B cell (primary cell): ENCODE measurements at regions not wholly inside any gene's neighbourhood (a gene's known extent, or its start where the extent isn't known, plus 50 kb on each side); places are given as distances from the start of the nearest gene placed in this dataset.

ENCODE experiments used
- ATAC-seq: fragments of 200-7000 bp; cut with Tn5 transposase; one replicate; pipeline ENCODE4 v1.10.0; 2021; ENCODE audit warnings: low read depth, mild to moderate bottlenecking, moderate number of reproducible peaks, moderate library complexity
- CTCF ChIA-PET: fragments of 350-600 bp; sonication (Branson Sonifier 250); formaldehyde crosslinking; loops from one replicate; lab custom pipeline; 2021; ENCODE audit warnings: antibody characterized with exemption, inconsistent platforms; lab: Charles Lee
- POLR2A ChIA-PET: fragments of 350-600 bp; sonication (Branson Sonifier 250); formaldehyde crosslinking; loops from one replicate; lab custom pipeline; 2021; ENCODE audit warnings: antibody characterized with exemption; lab: Charles Lee
- DNase-seq: peaks from one replicate; pipeline ENCODE4 v3.0.0; 2013
- H2AFZ ChIP-seq: 2 replicates; pipeline ENCODE4 v1.6.1; 2012; ENCODE audit warnings: mild to moderate bottlenecking, low read depth, low read length; ENCODE audit not compliant: insufficient read depth, poor library complexity, severe bottlenecking
- H3K27ac ChIP-seq, 2 donors: 1 replicate in 1 of 2; 2 replicates in 1 of 2; pipeline ENCODE4 v1.5.1; 2012 to 2013; ENCODE audit warnings: low read length in 2 of 2, mild to moderate bottlenecking in 2 of 2, moderate library complexity in 1 of 2
- H3K27me3 ChIP-seq, 4 experiments: fragments of 200-600 bp in 1 of 4; sonication (generic) in 1 of 4; replicated peaks in 1 of 4; 1 replicate in 2 of 4; 2 replicates in 2 of 4; pipeline versions ENCODE4 v1.6.1 to v1.7.0; 2013 to 2016; ENCODE audit warnings: low read length in 3 of 4, mild to moderate bottlenecking in 2 of 4, mixed read lengths in 1 of 4, moderate library complexity in 1 of 4; ENCODE audit not compliant: insufficient read depth in 4 of 4, control insufficient read depth in 3 of 4; ENCODE audit errors: control extremely low read depth in 1 of 4
- H3K36me3 ChIP-seq, 2 experiments: replicated peaks in 1 of 2; 1 replicate in 1 of 2; 2 replicates in 1 of 2; pipeline versions ENCODE4 v1.6.1 to v1.7.1; 2013; ENCODE audit warnings: low read length in 1 of 2; ENCODE audit not compliant: insufficient read depth in 2 of 2, control insufficient read depth in 1 of 2; ENCODE audit errors: control extremely low read depth in 1 of 2, extremely low read depth in 1 of 2
- H3K4me1 ChIP-seq, 2 donors: fragments of 200-600 bp in 1 of 2; sonication (generic) in 1 of 2; 1 replicate in 1 of 2; 2 replicates in 1 of 2; pipeline versions ENCODE4 v1.5.1 to v1.6.1; 2013 to 2017; ENCODE audit warnings: low read length in 2 of 2; ENCODE audit not compliant: control insufficient read depth in 2 of 2, insufficient read depth in 2 of 2
- H3K4me2 ChIP-seq: replicated peaks from 2 replicates; pipeline ENCODE3; 2012; ENCODE audit warnings: mild to moderate bottlenecking, low read depth, low read length; ENCODE audit not compliant: poor library complexity, severe bottlenecking
- H3K4me3 ChIP-seq, 5 experiments: fragments of 200-600 bp in 1 of 5; sonication (generic) in 1 of 5; 1 replicate in 3 of 5; 2 replicates in 2 of 5; pipeline versions ENCODE4 v1.5.1 to v1.7.0; 2011 to 2016; ENCODE audit warnings: low read length in 4 of 5, mild to moderate bottlenecking in 4 of 5, low read depth in 2 of 5, control low read depth in 1 of 5, moderate library complexity in 1 of 5; ENCODE audit not compliant: insufficient read depth in 1 of 5; ENCODE audit errors: control extremely low read depth in 1 of 5, extremely low read depth in 1 of 5
- H3K79me2 ChIP-seq: fragments of 200-600 bp; sonication (generic); one replicate; pipeline ENCODE4 v1.6.0; 2016; ENCODE audit warnings: low read length; ENCODE audit not compliant: control insufficient read depth, insufficient read depth
- H3K9ac ChIP-seq: fragments of 200-600 bp; sonication (generic); 2 replicates; pipeline ENCODE4 v1.6.1; 2017; ENCODE audit warnings: mild to moderate bottlenecking, low read length, moderate library complexity
- H3K9me3 ChIP-seq, 3 donors: one replicate each; pipeline versions ENCODE4 v1.6.1 to v1.7.1; 2013; ENCODE audit warnings: low read length in 2 of 3; ENCODE audit not compliant: control insufficient read depth in 2 of 3, insufficient read depth in 1 of 3; ENCODE audit errors: control extremely low read depth in 1 of 3
- H4K20me1 ChIP-seq: 2 replicates; pipeline ENCODE4 v1.6.0; 2012; ENCODE audit warnings: mild to moderate bottlenecking, low read length; ENCODE audit not compliant: insufficient read depth, control insufficient read depth, poor library complexity, severe bottlenecking
- H3K27ac Mint-ChIP-seq: one replicate; pipeline ENCODE4 v1.8.0; 2021; ENCODE audit warnings: mixed read lengths
- H3K27me3 Mint-ChIP-seq: one replicate; pipeline ENCODE4 v1.8.0; 2021; ENCODE audit warnings: mixed read lengths
- H3K4me1 Mint-ChIP-seq: one replicate; pipeline ENCODE4 v1.8.0; 2021; ENCODE audit warnings: mixed read lengths
- H3K4me3 Mint-ChIP-seq: one replicate; pipeline ENCODE4 v1.8.0; 2021; ENCODE audit warnings: mixed read lengths
- H3K9me3 Mint-ChIP-seq: one replicate; pipeline ENCODE4 v1.8.0; 2022; ENCODE audit warnings: mixed read lengths; ENCODE audit not compliant: insufficient read depth
- CTCF ChIP-seq: fragments of 200-600 bp; IDR thresholded peaks from one replicate; pipeline ENCODE4 v1.8.0; 2022; ENCODE audit warnings: antibody characterized with exemption, mild to moderate bottlenecking
- EZH2 ChIP-seq: IDR thresholded peaks from 2 replicates; pipeline ENCODE4 v1.6.1; 2012; ENCODE audit warnings: borderline replicate concordance, low read depth, mild to moderate bottlenecking, moderate library complexity, low read length; ENCODE audit not compliant: insufficient read depth, poor library complexity, severe bottlenecking
- WGBS: methylation state at CpG from one replicate; pipeline ENCODE4 v1.1.5; 2013; ENCODE audit warnings: missing lambda C conversion rate; ENCODE audit not compliant: insufficient coverage; 5-methylcytosine and 5-hydroxymethylcytosine counted together
- intact Hi-C: fragments of 100-400 bp; cut with micrococcal nuclease; formaldehyde crosslinking; loops from one replicate; pipeline ENCODE4 v1.10.0; 2022

GRCh38 chr1:198860371-198860770, 221.5 kb downstream of the PTPRC start:
- H3K36me3 ChIP-seq, result peaks cover 0 to 5% of the 10 kb centered on the region in 2 experiments
- H3K4me1 ChIP-seq, result no peaks in the 10 kb centered on the region
- ChIA-PET CTCF (no interaction called here), POLR2A (no interaction called here)
- no peak overlapping the region for H3K27ac ChIP-seq
- H3K4me2 ChIP-seq, result no peak overlapping the region
- Mint-ChIP-seq H3K27ac (no peak overlapping the region), H3K4me3 (no peak overlapping the region), H3K9me3 (no peaks in the 10 kb centered on the region), H3K27me3 (no peaks in the 10 kb centered on the region), H3K4me1 (no peaks in the 10 kb centered on the region)
- no peaks in the 10 kb centered on the region for H3K79me2 ChIP-seq
- H3K27me3 ChIP-seq, result no peaks in the 10 kb centered on the region
- no peak overlapping the region for H3K4me3 ChIP-seq
- intact Hi-C loops, result no loop called here
- no peaks in the 10 kb centered on the region for H3K9me3 ChIP-seq
- no peak overlapping the region for H2AFZ ChIP-seq
- no CpG with 5 or more reads among the region's 2 CpGs for WGBS
- no peak overlapping the region for H3K9ac ChIP-seq
- ATAC-seq, result no peak
- TF ChIP-seq EZH2, result no peak
- H4K20me1 ChIP-seq, result no peaks in the 10 kb centered on the region
- no peak for DNase-seq

GRCh38 chr1:198861636-198862035, 222.8 kb downstream of the PTPRC start:
- intact Hi-C loops, result no loop called here
- Mint-ChIP-seq H3K9me3 (no peaks in the 10 kb centered on the region), H3K4me3 (no peak overlapping the region), H3K27me3 (no peaks in the 10 kb centered on the region), H3K27ac (no peak overlapping the region), H3K4me1 (no peaks in the 10 kb centered on the region)
- no peak overlapping the region for H2AFZ ChIP-seq
- H3K9ac ChIP-seq, result no peak overlapping the region
- CTCF ChIA-PET, result no interaction called here
- ATAC-seq, result no peak
- POLR2A ChIA-PET, result no interaction called here
- no peaks in the 10 kb centered on the region for H3K79me2 ChIP-seq
- H4K20me1 ChIP-seq, result no peaks in the 10 kb centered on the region
- DNase-seq, result no peak
- no peak overlapping the region for H3K4me2 ChIP-seq
- peaks cover 0 to 4% of the 10 kb centered on the region in 2 experiments for H3K36me3 ChIP-seq
- H3K4me3 ChIP-seq, result no peak overlapping the region
- H3K4me1 ChIP-seq, result no peaks in the 10 kb centered on the region
- no peaks in the 10 kb centered on the region for H3K27me3 ChIP-seq
- H3K9me3 ChIP-seq, result no peaks in the 10 kb centered on the region
- H3K27ac ChIP-seq, result no peak overlapping the region
- no CpG with 5 or more reads among the region's 2 CpGs for WGBS
- TF ChIP-seq EZH2 (no peak), CTCF (no peak)
